ENCODE measurements at regions not wholly inside any gene's neighbourhood (a gene's known extent, or its start where the extent isn't known, plus 50 kb on each side); places are given as distances from the start of the nearest gene placed in this dataset.

GRCh38 chr22:48563118-48563965 lies 1264.3 kb downstream of the BRD1 start:
- TF ChIP-seq CTCF (IDR thresholded peaks at IDR 0.05): no peak
- no peak for TF ChIP-seq EZH2 (IDR thresholded peaks at IDR 0.05; ENCODE audit: borderline replicate concordance, insufficient read depth, low read depth, low read length, poor library complexity, severe bottlenecking)
